Stimulated activated CD4-positive, alpha-beta T cell treated with anti-CD3 and anti-CD28 coated beads, Interleukin-4, amount 100 ng/mL, for 48 hours (primary cell): ENCODE measurements at regions not wholly inside any gene's neighbourhood (a gene's known extent, or its start where the extent isn't known, plus 50 kb on each side); places are given as distances from the start of the nearest gene placed in this dataset.
"Not testable (repeated sequence)": the region's sequence is repeated elsewhere in the genome, so short reads cannot be mapped to it uniquely, and the experiment has no call there.

Experiments used
- DNase-seq, 2 donors: peaks; one replicate each; pipeline ENCODE4 v3.0.0-alpha.2; 2020; ENCODE audit warnings: low read depth in 2 of 2

GRCh38 chr4:159655547-159655946 lies 552.7 kb downstream of the RAPGEF2 start:
- DNase-seq: no peak

GRCh38 chr4:159669094-159669493 lies 566.2 kb downstream of the RAPGEF2 start:
- no peak for DNase-seq

- no peak for DNase-seq
These were observed 570.3 kb downstream of the RAPGEF2 start for GRCh38 chr4:159673221-159673620.

GRCh38 chr4:159674241-159674640 lies 571.4 kb downstream of the RAPGEF2 start:
- DNase-seq: no peak

- DNase-seq: no peak
These were observed 574.6 kb downstream of the RAPGEF2 start for GRCh38 chr4:159677521-159677920.

GRCh38 chr4:159682996-159683395 lies 580.1 kb downstream of the RAPGEF2 start:
- DNase-seq: no peak

- no peak for DNase-seq
These were observed 581.2 kb downstream of the RAPGEF2 start for GRCh38 chr4:159684061-159684460.

- no peak for DNase-seq
These were observed 582.6 kb downstream of the RAPGEF2 start for GRCh38 chr4:159685340-159686092.

- no peak for DNase-seq
These were observed 586.6 kb downstream of the RAPGEF2 start for GRCh38 chr4:159689526-159689925.

GRCh38 chr4:159697322-159698283 lies 594.7 kb downstream of the RAPGEF2 start:
- DNase-seq: no peak

GRCh38 chr4:159698336-159698735 lies 595.5 kb downstream of the RAPGEF2 start:
- no peak for DNase-seq

- no peak for DNase-seq
These were observed 599.3 kb downstream of the RAPGEF2 start for GRCh38 chr4:159702200-159702599.

- DNase-seq: no peak
These were observed 602.5 kb downstream of the RAPGEF2 start for GRCh38 chr4:159705334-159705733.

GRCh38 chr4:159706704-159707103 lies 603.8 kb downstream of the RAPGEF2 start:
- no peak for DNase-seq

GRCh38 chr4:159715180-159715579 lies 612.3 kb downstream of the RAPGEF2 start:
- not testable (repeated sequence) for DNase-seq

- DNase-seq: no peak
These were observed 616.7 kb downstream of the RAPGEF2 start for GRCh38 chr4:159719531-159719930.

- DNase-seq: no peak
These were observed 619.2 kb downstream of the RAPGEF2 start for GRCh38 chr4:159722052-159722451.

- DNase-seq: no peak
These were observed 620.0 kb downstream of the RAPGEF2 start for GRCh38 chr4:159722918-159723317.

GRCh38 chr4:159723341-159724048 lies 620.6 kb downstream of the RAPGEF2 start:
- no peak for DNase-seq

GRCh38 chr4:159725571-159725970 lies 622.7 kb downstream of the RAPGEF2 start:
- no peak for DNase-seq

- no peak for DNase-seq
These were observed 632.7 kb downstream of the RAPGEF2 start for GRCh38 chr4:159735281-159736207.
